ENCODE measurements at regions not wholly inside any gene's neighbourhood (a gene's known extent, or its start where the extent isn't known, plus 50 kb on each side); places are given as distances from the start of the nearest gene placed in this dataset.

DNA sequence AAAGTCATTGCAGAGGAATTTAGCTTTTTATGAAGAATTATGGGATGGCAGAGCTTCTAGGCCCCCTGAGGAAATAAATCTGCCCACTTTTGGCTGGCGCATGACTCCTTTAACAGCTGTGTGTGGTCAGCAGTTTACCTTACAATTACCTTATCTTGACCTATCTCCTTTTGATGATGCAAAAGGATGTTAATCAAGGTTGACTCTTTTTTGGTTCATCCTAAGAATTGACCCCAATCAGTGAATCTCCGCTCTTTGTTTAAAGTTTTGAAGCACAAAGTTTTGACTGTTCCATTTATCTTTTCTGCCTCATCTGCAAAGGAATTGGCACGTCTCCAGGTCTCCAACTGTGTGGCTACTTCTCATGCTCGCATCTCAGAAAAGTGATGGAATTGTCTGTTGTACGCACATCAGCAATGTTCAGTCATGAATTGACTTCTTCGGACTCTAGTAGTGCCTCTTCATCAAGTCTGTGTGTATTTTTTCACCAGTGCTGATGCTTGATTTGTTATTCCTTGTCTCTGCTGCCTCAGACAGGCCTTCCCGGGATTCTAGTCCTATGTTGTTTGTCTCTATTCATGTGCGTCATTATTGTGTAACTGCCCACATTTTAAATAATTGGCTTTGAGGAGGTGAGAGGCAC is 196.2 kb upstream of the CFAP20DC start:
- TF ChIP-seq, protein P1, sequence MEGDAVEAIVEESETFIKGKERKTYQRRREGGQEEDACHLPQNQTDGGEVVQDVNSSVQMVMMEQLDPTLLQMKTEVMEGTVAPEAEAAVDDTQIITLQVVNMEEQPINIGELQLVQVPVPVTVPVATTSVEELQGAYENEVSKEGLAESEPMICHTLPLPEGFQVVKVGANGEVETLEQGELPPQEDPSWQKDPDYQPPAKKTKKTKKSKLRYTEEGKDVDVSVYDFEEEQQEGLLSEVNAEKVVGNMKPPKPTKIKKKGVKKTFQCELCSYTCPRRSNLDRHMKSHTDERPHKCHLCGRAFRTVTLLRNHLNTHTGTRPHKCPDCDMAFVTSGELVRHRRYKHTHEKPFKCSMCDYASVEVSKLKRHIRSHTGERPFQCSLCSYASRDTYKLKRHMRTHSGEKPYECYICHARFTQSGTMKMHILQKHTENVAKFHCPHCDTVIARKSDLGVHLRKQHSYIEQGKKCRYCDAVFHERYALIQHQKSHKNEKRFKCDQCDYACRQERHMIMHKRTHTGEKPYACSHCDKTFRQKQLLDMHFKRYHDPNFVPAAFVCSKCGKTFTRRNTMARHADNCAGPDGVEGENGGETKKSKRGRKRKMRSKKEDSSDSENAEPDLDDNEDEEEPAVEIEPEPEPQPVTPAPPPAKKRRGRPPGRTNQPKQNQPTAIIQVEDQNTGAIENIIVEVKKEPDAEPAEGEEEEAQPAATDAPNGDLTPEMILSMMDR (IDR thresholded peaks at IDR 0.05; ENCODE audit: insufficient read depth, missing control alignments), result no peak
- DNase-seq (ENCODE audit: insufficient read length, low spot score) (no peak), FAIRE-seq (no peak)

DNA sequence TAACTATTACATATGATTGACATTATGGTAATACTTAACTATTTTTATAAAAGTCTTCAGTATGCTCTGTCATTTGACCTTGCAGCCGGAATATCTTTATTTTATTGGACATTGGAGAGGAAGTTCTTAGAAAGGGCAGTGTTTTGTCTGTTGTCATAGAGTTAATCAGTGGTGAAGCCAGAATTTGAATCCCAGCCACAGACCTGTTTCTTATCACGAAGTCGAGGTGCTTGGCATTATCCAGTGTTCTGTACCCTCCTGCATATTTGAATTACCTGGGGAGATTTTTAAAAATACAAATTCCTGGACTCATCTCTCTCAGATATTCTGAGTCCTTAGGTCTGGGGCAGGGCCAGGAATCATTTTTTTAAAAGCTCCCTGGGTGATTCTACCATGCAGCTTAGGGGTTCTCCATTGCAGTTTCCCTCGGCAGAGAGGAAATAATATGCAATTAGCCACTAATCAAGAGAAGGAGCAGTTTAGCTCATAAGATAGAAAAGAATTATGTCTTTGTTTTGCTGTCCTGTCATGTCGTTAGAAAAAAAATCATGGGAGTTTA is 195.6 kb upstream of the CFAP20DC start:
- no peak for FAIRE-seq
- DNase-seq (ENCODE audit: insufficient read length, low spot score), result no peak
- TF ChIP-seq, protein P1 (IDR thresholded peaks at IDR 0.05; ENCODE audit: insufficient read depth, missing control alignments), result no peak

DNA sequence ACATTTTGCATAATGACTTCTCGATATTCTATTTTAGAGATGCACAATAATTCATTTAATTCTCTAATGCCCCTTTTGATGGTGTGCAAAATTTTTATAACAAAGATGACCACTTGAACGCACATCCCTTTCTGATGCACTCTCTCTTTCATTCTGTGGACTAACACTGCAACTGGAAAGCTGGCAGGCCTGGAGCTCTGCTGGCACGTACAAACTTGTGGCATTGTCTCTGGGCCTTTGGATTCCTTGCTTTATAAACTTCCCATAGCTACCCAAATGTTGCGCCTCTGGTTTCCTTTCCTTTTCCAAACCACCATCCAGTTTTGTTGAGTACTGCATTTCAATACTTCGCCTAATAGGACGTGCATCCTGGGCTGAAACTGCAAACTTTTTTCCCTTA is 194.5 kb upstream of the CFAP20DC start:
- no peak for DNase-seq (ENCODE audit: insufficient read length, low spot score)
- TF ChIP-seq, protein P1 (IDR thresholded peaks at IDR 0.05; ENCODE audit: insufficient read depth, missing control alignments), result no peak
- no peak for FAIRE-seq

DNA sequence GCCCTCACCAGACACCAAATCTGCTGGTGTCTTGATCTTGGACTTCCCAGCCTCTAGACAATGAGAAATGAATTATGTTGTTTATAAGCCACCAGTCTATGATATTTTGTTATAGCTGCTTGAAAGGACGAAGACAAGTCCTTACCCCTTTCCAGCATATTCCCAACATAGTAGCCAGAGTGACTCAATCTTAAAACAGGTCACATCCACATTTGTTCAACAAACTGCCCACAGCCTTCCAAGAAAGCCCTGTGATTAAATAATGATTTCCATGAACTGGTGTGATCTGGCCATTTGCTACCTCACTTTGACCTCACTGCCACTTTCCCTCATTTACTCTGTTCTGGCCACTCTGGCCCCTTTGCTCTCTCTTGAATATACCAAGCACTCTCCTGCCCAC is 193.7 kb upstream of the CFAP20DC start:
- DNase-seq (ENCODE audit: insufficient read length, low spot score) (no peak), FAIRE-seq (no peak)
- TF ChIP-seq, protein P1 (IDR thresholded peaks at IDR 0.05; ENCODE audit: insufficient read depth, missing control alignments), result no peak

DNA sequence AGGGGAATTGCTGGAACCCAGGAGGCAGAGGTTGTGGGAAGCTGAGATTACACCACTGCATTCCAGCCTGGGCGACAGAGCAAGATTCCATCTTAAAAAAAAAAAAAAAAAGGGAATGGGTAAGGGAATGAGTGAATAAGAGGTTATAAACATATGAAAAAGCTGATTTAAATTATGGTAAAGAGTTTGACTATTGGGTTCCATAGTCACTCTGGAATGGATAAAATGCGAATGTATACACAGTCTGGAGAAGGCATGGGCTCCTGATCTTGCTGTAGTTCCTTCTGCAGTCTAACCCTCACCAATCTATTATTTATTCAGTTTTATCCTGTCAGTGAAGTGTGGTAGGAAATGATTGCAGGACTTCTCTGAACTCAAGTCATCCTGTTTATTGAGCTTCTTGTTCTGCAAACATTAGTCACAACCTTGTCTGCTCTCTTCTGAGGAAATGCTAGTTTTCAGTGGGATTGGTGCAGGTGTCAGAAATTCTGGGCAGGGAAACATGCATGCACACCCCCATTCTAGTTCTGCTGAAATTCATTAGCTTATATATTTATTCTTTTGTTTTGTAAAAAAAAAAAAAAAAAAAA is 190.9 kb upstream of the CFAP20DC start:
- TF ChIP-seq, protein P1 (IDR thresholded peaks at IDR 0.05; ENCODE audit: insufficient read depth, missing control alignments), result no peak
- DNase-seq (ENCODE audit: insufficient read length, low spot score), result no peak
- FAIRE-seq, result no peak

DNA sequence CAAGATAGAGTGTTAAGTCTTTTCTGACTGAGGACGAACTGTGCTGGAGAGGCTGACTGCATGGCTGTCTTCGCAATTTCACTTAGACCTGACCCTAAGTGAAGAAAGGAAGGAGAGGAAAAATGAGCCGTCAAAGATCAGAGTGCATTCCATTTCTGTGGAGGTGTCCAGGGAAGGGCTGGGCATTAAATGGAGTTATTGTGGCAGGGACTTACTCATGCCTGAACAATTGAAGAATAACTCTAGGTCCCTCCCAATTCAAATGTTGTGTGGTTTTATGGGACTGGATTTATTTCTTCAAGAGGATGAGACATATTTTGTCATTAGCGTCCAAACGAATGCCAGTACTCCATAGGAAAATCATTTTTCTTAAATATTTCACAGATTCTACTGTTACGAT is 187.3 kb upstream of the CFAP20DC start:
- no peak for FAIRE-seq
- DNase-seq (ENCODE audit: insufficient read length, low spot score), result no peak
- TF ChIP-seq, protein P1 (IDR thresholded peaks at IDR 0.05; ENCODE audit: insufficient read depth, missing control alignments), result no peak

DNA sequence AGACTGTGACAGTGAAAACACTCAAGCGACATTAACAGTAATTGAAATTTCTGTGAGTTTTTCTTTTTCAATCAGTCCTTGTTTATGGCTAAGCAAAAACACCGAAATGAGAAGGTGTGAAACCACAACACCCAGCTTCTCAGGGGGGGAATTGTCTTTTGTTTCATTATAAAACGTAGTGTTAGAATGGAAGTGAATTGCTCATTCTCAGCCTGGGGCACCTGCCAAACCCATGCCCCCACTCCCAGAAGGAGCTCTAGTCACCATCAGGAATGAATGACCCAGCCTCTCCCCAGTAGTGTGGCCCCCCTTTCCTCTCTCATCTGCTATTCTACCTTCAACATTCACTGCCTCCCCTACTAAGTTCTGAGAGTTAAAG is 185.8 kb upstream of the CFAP20DC start:
- no peak for DNase-seq (ENCODE audit: insufficient read length, low spot score)
- TF ChIP-seq, protein P1 (IDR thresholded peaks at IDR 0.05; ENCODE audit: insufficient read depth, missing control alignments), result no peak
- FAIRE-seq, result no peak

All from D721Med (cell line).